ENCODE measurements at regions not wholly inside any gene's neighbourhood (a gene's known extent, or its start where the extent isn't known, plus 50 kb on each side); places are given as distances from the start of the nearest gene placed in this dataset.

DNA sequence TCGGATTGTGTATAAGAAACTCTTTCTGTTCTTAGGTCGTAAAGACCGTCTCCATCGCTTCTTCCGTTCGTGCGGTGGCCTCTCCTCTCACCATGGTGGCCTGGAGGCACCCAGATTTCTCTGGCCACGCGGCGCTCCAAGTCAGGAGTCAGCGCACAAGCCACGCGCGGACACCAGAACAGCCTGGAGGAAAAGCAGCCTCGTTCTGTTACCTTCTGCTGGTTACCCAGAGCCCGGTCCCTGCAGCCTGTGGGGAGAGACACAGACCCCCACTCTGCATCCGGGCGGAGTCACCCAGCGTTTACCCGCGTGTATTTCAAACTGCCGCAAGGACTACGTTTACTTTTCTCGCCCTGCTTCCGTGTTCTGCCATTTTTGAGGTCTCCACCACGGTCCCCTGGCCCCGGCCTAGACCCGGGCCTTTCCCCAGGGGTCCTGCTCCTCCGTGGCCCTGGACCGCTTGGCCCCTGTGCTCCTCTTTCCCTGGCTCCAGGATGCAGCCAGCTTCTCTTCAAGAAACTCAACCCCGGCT, 776.1 kb downstream of the BRD1 start:
- no peaks in the 10 kb centered on the region for H3K36me3 ChIP-seq (replicated peaks; ENCODE audit: insufficient read depth, low read length)
- peaks cover 80% of the 10 kb centered on the region for H3K27me3 ChIP-seq (replicated peaks; ENCODE audit: insufficient read depth, low read length)
- H3K4me1 ChIP-seq (ENCODE audit: low read length): no peaks in the 10 kb centered on the region
- no peaks in the 10 kb centered on the region for H3F3A ChIP-seq (ENCODE audit: insufficient read depth, low read length)
- no peak overlapping the region for H3K27ac ChIP-seq (ENCODE audit: low read length)
- H3K4me2 ChIP-seq (ENCODE audit: low read depth, low read length): no peak overlapping the region
- no peak overlapping the region for H3K4me3 ChIP-seq (ENCODE audit: low read length)
- no peaks in the 10 kb centered on the region for H3K9me2 ChIP-seq (replicated peaks; ENCODE audit: insufficient read depth, low read length)
- H3K9ac ChIP-seq (ENCODE audit: low read length): no peak overlapping the region
- DNase-seq: no peak
- no peaks in the 10 kb centered on the region for H4K20me1 ChIP-seq (ENCODE audit: insufficient read depth, low read length)
- no peaks in the 10 kb centered on the region for H3K9me3 ChIP-seq (replicated peaks; ENCODE audit: insufficient read depth, low read length)
- no peak overlapping the region for H2AFZ ChIP-seq (ENCODE audit: low read length)
- no peaks in the 10 kb centered on the region for H3K79me2 ChIP-seq (ENCODE audit: low read length)
- no peak for TF ChIP-seq EZH2phosphoT487 (IDR thresholded peaks at IDR 0.05; ENCODE audit: low read length)
- TF ChIP-seq, protein P1, sequence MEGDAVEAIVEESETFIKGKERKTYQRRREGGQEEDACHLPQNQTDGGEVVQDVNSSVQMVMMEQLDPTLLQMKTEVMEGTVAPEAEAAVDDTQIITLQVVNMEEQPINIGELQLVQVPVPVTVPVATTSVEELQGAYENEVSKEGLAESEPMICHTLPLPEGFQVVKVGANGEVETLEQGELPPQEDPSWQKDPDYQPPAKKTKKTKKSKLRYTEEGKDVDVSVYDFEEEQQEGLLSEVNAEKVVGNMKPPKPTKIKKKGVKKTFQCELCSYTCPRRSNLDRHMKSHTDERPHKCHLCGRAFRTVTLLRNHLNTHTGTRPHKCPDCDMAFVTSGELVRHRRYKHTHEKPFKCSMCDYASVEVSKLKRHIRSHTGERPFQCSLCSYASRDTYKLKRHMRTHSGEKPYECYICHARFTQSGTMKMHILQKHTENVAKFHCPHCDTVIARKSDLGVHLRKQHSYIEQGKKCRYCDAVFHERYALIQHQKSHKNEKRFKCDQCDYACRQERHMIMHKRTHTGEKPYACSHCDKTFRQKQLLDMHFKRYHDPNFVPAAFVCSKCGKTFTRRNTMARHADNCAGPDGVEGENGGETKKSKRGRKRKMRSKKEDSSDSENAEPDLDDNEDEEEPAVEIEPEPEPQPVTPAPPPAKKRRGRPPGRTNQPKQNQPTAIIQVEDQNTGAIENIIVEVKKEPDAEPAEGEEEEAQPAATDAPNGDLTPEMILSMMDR (IDR thresholded peaks at IDR 0.05; ENCODE audit: low read length): no peak
- TF ChIP-seq EZH2 (optimal IDR thresholded peaks at IDR 0.05; ENCODE audit: low read depth, low read length): no peak

DNA sequence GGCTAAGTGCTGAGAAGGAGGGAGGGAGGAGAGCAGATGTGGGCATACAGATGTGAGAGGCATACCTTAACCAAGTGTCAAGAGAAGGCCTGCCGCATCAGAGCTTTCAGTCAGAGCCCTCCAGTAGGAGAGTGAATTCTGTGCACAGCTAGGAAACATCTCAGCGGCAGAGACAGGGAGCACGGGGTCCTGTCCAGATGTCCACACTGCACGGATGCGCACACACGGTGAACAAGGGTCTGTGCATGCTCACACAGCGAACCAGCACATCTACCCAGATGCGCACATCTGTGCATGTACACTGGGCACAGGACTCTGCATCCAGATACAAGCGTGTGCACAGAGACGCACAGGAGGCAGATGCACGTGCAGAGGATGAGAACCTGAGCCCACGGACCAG, 778.0 kb downstream of the BRD1 start:
- H3K4me1 ChIP-seq (ENCODE audit: low read length): no peaks in the 10 kb centered on the region
- H3K27me3 ChIP-seq (replicated peaks; ENCODE audit: insufficient read depth, low read length): peaks cover 91% of the 10 kb centered on the region
- no peaks in the 10 kb centered on the region for H3K9me2 ChIP-seq (replicated peaks; ENCODE audit: insufficient read depth, low read length)
- no peak for TF ChIP-seq EZH2phosphoT487 (IDR thresholded peaks at IDR 0.05; ENCODE audit: low read length)
- no peak for TF ChIP-seq EZH2 (optimal IDR thresholded peaks at IDR 0.05; ENCODE audit: low read depth, low read length)
- TF ChIP-seq, protein P1 (IDR thresholded peaks at IDR 0.05; ENCODE audit: low read length): no peak
- no peaks in the 10 kb centered on the region for H4K20me1 ChIP-seq (ENCODE audit: insufficient read depth, low read length)
- no peak overlapping the region for H3K27ac ChIP-seq (ENCODE audit: low read length)
- H2AFZ ChIP-seq (ENCODE audit: low read length): no peak overlapping the region
- no peaks in the 10 kb centered on the region for H3F3A ChIP-seq (ENCODE audit: insufficient read depth, low read length)
- no peak overlapping the region for H3K9ac ChIP-seq (ENCODE audit: low read length)
- DNase-seq: no peak
- no peaks in the 10 kb centered on the region for H3K79me2 ChIP-seq (ENCODE audit: low read length)
- no peak overlapping the region for H3K4me3 ChIP-seq (ENCODE audit: low read length)
- no peak overlapping the region for H3K4me2 ChIP-seq (ENCODE audit: low read depth, low read length)
- no peaks in the 10 kb centered on the region for H3K9me3 ChIP-seq (replicated peaks; ENCODE audit: insufficient read depth, low read length)
- H3K36me3 ChIP-seq (replicated peaks; ENCODE audit: insufficient read depth, low read length): no peaks in the 10 kb centered on the region

DNA sequence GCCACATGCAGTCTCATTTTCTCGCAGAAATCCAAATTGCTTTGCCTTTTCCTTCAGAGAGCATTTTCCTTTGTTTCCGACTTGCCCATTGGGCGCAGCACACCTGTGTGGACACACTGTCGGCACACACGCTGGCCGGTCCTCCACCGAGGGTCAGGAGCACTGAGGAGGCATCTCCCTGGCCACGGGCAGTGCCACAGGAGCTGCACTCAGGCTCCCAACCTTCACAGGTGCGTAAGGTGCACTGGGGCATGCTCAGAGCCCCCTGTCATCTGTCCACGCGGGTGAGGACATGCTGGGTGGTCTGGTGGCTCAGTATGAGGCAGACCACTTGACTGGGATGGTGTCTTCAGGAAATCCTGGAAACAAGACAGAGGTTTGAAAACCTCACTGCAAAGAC, 779.1 kb downstream of the BRD1 start:
- TF ChIP-seq EZH2phosphoT487 (IDR thresholded peaks at IDR 0.05; ENCODE audit: low read length) (no peak), EZH2 (optimal IDR thresholded peaks at IDR 0.05; ENCODE audit: low read depth, low read length) (no peak)
- TF ChIP-seq, protein P1 (IDR thresholded peaks at IDR 0.05; ENCODE audit: low read length): no peak
- H3K4me2 ChIP-seq (ENCODE audit: low read depth, low read length): no peak overlapping the region
- H3K9me2 ChIP-seq (replicated peaks; ENCODE audit: insufficient read depth, low read length): no peaks in the 10 kb centered on the region
- no peaks in the 10 kb centered on the region for H3K36me3 ChIP-seq (replicated peaks; ENCODE audit: insufficient read depth, low read length)
- no peak overlapping the region for H3K9ac ChIP-seq (ENCODE audit: low read length)
- H3K79me2 ChIP-seq (ENCODE audit: low read length): no peaks in the 10 kb centered on the region
- H3K4me1 ChIP-seq (ENCODE audit: low read length): no peaks in the 10 kb centered on the region
- DNase-seq: no peak
- no peak overlapping the region for H2AFZ ChIP-seq (ENCODE audit: low read length)
- peaks cover 94% of the 10 kb centered on the region for H3K27me3 ChIP-seq (replicated peaks; ENCODE audit: insufficient read depth, low read length)
- no peak overlapping the region for H3K27ac ChIP-seq (ENCODE audit: low read length)
- H3K4me3 ChIP-seq (ENCODE audit: low read length): no peak overlapping the region
- H3K9me3 ChIP-seq (replicated peaks; ENCODE audit: insufficient read depth, low read length): no peaks in the 10 kb centered on the region
- no peaks in the 10 kb centered on the region for H4K20me1 ChIP-seq (ENCODE audit: insufficient read depth, low read length)
- H3F3A ChIP-seq (ENCODE audit: insufficient read depth, low read length): no peaks in the 10 kb centered on the region

Data from MM.1S (cell line).